ENCODE measurements at regions not wholly inside any gene's neighbourhood (a gene's known extent, or its start where the extent isn't known, plus 50 kb on each side); places are given as distances from the start of the nearest gene placed in this dataset.
"Not testable (repeated sequence)": the region's sequence is repeated elsewhere in the genome, so short reads cannot be mapped to it uniquely, and the experiment has no call there.

- DNase-seq = not testable (repeated sequence)
Observed at GRCh38 chr2:176951218-176951617, 261.4 kb upstream of the HNRNPA3 start.

- DNase-seq = no peak
Observed at GRCh38 chr2:176956791-176957190, 255.8 kb upstream of the HNRNPA3 start.

GRCh38 chr2:176959614-176960013, 253.0 kb upstream of the HNRNPA3 start:
- DNase-seq = no peak

- DNase-seq = no peak
Observed at GRCh38 chr2:176960061-176960460, 252.5 kb upstream of the HNRNPA3 start.

GRCh38 chr2:176960736-176961520, 251.7 kb upstream of the HNRNPA3 start:
- DNase-seq = no peak

- no peak for DNase-seq
Observed at GRCh38 chr2:176961775-176962619, 250.6 kb upstream of the HNRNPA3 start.

- DNase-seq = no peak
Observed at GRCh38 chr2:176963568-176964287, 248.9 kb upstream of the HNRNPA3 start.

- DNase-seq = no peak
Observed at GRCh38 chr2:176967911-176968450, 244.6 kb upstream of the HNRNPA3 start.

GRCh38 chr2:176969642-176970359, 242.8 kb upstream of the HNRNPA3 start:
- no peak for DNase-seq

GRCh38 chr2:176976736-176977685, 235.6 kb upstream of the HNRNPA3 start:
- DNase-seq = no peak

- no peak for DNase-seq
Observed at GRCh38 chr2:176978921-176979320, 233.7 kb upstream of the HNRNPA3 start.

GRCh38 chr2:176979981-176980710, 232.4 kb upstream of the HNRNPA3 start:
- DNase-seq = no peak

- no peak for DNase-seq
Observed at GRCh38 chr2:176984987-176985386, 227.6 kb upstream of the HNRNPA3 start.

GRCh38 chr2:176985871-176986270, 226.7 kb upstream of the HNRNPA3 start:
- no peak for DNase-seq

GRCh38 chr2:176986487-176986886, 226.1 kb upstream of the HNRNPA3 start:
- DNase-seq = no peak

- no peak for DNase-seq
Observed at GRCh38 chr2:176991411-176991810, 221.2 kb upstream of the HNRNPA3 start.

- peak in 1 of 6 experiments; percentile 27 for DNase-seq
Observed at GRCh38 chr2:176997074-176997791, 215.4 kb upstream of the HNRNPA3 start.

- DNase-seq = peak in 1 of 6 experiments; percentile 27
Observed at GRCh38 chr2:176997792-176998169, 214.8 kb upstream of the HNRNPA3 start.

- DNase-seq = no peak
Observed at GRCh38 chr2:176999301-176999700, 213.3 kb upstream of the HNRNPA3 start.
